ENCODE measurements at regions not wholly inside any gene's neighbourhood (a gene's known extent, or its start where the extent isn't known, plus 50 kb on each side); places are given as distances from the start of the nearest gene placed in this dataset.
"Not testable (repeated sequence)": the region's sequence is repeated elsewhere in the genome, so short reads cannot be mapped to it uniquely, and the experiment has no call there.

- DNase-seq = no peak
These were observed 1838.8 kb upstream of the LRRTM1 start for GRCh38 chr2:82143343-82143742.

- no peak for DNase-seq
These were observed 1835.5 kb upstream of the LRRTM1 start for GRCh38 chr2:82139979-82140611.

- no peak for DNase-seq
These were observed 1832.9 kb upstream of the LRRTM1 start for GRCh38 chr2:82137441-82137840.

GRCh38 chr2:82128051-82128450 lies 1823.5 kb upstream of the LRRTM1 start:
- no peak for DNase-seq

- no peak for DNase-seq
These were observed 1820.1 kb upstream of the LRRTM1 start for GRCh38 chr2:82124629-82125028.

GRCh38 chr2:82120654-82121053 lies 1816.1 kb upstream of the LRRTM1 start:
- DNase-seq = no peak

- no peak for DNase-seq
These were observed 1815.6 kb upstream of the LRRTM1 start for GRCh38 chr2:82120115-82120514.

- DNase-seq = no peak
These were observed 1804.9 kb upstream of the LRRTM1 start for GRCh38 chr2:82109418-82109817.

GRCh38 chr2:82098617-82099016 lies 1794.1 kb upstream of the LRRTM1 start:
- no peak for DNase-seq

GRCh38 chr2:82089518-82089917 lies 1785.0 kb upstream of the LRRTM1 start:
- no peak for DNase-seq

- no peak for DNase-seq
These were observed 1780.3 kb upstream of the LRRTM1 start for GRCh38 chr2:82084679-82085392.

- no peak for DNase-seq
These were observed 1771.3 kb upstream of the LRRTM1 start for GRCh38 chr2:82075875-82076274.

GRCh38 chr2:82062463-82062862 lies 1757.9 kb upstream of the LRRTM1 start:
- no peak for DNase-seq

GRCh38 chr2:82055846-82056245 lies 1751.3 kb upstream of the LRRTM1 start:
- DNase-seq = no peak

GRCh38 chr2:82043867-82044266 lies 1739.3 kb upstream of the LRRTM1 start:
- DNase-seq = no peak

- DNase-seq = no peak
These were observed 1723.5 kb upstream of the LRRTM1 start for GRCh38 chr2:82027921-82028615.

GRCh38 chr2:82023710-82024109 lies 1719.2 kb upstream of the LRRTM1 start:
- DNase-seq = no peak

GRCh38 chr2:82013641-82014040 lies 1709.1 kb upstream of the LRRTM1 start:
- no peak for DNase-seq

GRCh38 chr2:82007071-82007664 lies 1702.6 kb upstream of the LRRTM1 start:
- no peak for DNase-seq

GRCh38 chr2:82005889-82006288 lies 1701.3 kb upstream of the LRRTM1 start:
- DNase-seq = not testable (repeated sequence)

GRCh38 chr2:82001614-82002013 lies 1697.1 kb upstream of the LRRTM1 start:
- DNase-seq = no peak

- DNase-seq = no peak
These were observed 1696.1 kb upstream of the LRRTM1 start for GRCh38 chr2:82000606-82001005.

GRCh38 chr2:81996332-81996731 lies 1691.8 kb upstream of the LRRTM1 start:
- DNase-seq = no peak

- no peak for DNase-seq
These were observed 1686.7 kb upstream of the LRRTM1 start for GRCh38 chr2:81991282-81991681.

Measured in activated CD4-positive, alpha-beta T cell treated with anti-CD3 and anti-CD28 coated beads for 1 hour (primary cell).